ENCODE measurements at regions not wholly inside any gene's neighbourhood (a gene's known extent, or its start where the extent isn't known, plus 50 kb on each side); places are given as distances from the start of the nearest gene placed in this dataset.

DNA sequence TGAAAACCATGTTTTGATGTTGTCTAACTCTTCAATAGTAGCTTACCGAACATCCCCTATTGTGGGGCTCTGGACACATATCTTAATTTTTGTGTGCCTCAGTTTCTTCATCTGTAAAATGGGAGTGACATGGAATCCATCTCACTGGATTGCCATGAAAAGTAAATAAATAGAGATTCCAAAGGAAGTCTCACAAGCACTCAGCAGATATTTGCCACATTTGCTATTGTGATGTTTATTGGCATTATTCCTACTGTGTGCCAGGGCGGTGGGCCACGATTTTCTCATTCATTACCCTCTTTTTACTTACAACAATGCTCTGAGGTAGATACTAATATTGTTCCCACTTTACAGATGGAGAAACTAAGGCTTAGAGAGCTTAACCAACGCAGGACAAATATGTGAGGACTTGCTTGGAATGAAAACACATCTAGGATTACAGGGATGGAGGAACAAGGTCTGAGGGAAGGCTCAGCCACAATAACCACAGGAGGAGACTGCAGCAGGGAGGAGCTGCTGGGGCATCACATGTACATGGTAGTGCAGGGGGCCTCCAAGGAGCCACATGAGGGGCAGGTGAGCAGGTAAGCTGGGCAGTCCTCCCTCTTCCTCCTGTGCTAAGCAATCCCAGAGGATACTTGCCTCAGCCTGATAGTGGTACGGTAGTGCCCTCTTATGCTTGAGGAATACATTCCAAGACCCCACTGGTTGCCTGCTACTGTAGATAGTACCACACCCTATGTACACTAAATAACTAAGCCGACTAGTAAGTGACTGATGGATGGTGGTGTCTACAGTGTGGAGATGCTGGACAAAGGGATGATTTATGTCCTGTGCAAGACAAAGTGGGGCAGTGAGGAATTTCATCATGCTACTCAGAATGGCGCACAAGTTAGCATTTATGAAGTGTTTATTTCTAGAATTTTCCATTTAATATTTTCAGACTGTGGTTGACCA lies 176.9 kb downstream of the FOXA2 start (continued):
- TF ChIP-seq, protein P1, sequence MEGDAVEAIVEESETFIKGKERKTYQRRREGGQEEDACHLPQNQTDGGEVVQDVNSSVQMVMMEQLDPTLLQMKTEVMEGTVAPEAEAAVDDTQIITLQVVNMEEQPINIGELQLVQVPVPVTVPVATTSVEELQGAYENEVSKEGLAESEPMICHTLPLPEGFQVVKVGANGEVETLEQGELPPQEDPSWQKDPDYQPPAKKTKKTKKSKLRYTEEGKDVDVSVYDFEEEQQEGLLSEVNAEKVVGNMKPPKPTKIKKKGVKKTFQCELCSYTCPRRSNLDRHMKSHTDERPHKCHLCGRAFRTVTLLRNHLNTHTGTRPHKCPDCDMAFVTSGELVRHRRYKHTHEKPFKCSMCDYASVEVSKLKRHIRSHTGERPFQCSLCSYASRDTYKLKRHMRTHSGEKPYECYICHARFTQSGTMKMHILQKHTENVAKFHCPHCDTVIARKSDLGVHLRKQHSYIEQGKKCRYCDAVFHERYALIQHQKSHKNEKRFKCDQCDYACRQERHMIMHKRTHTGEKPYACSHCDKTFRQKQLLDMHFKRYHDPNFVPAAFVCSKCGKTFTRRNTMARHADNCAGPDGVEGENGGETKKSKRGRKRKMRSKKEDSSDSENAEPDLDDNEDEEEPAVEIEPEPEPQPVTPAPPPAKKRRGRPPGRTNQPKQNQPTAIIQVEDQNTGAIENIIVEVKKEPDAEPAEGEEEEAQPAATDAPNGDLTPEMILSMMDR (IDR thresholded peaks at IDR 0.05 in 2 of 3, conservative IDR thresholded peaks at IDR 0.05 in 1 of 3; ENCODE audit: insufficient read depth in 2 of 3, low read depth in 1 of 3, low read length in 3 of 3), result peak in 1 of 3 experiments; percentile 10; a peak in 1 of 6 replicates
- TF ChIP-seq ZNF77 (CRISPR knock-in tag; IDR thresholded peaks at IDR 0.05) (no peak), L3MBTL2 (IDR thresholded peaks at IDR 0.05) (no peak), ARID2 (IDR thresholded peaks at IDR 0.05) (no peak), SMAD4 (CRISPR knock-in tag; conservative IDR thresholded peaks at IDR 0.05) (no peak), FOS (IDR thresholded peaks at IDR 0.05; ENCODE audit: extremely low read depth, insufficient read length) (no peak), LCOR (CRISPR knock-in tag; IDR thresholded peaks at IDR 0.05) (no peak), ETV6 (IDR thresholded peaks at IDR 0.05; ENCODE audit: borderline replicate concordance in 1 of 2, low read depth in 2 of 2, low read length in 1 of 2) (no peak), ETV6 (CRISPR knock-in tag; IDR thresholded peaks at IDR 0.05; ENCODE audit: borderline replicate concordance) (no peak), RCOR1 (IDR thresholded peaks at IDR 0.05; ENCODE audit: borderline replicate concordance in 1 of 2, low read depth in 2 of 2, low read length in 2 of 2) (peak in 1 of 2 experiments; percentile 53; a peak in 2 of 4 replicates), DPF2 (IDR thresholded peaks at IDR 0.05) (no peak), RBM25 (IDR thresholded peaks at IDR 0.05; ENCODE audit: low read depth, low read length, severe bottlenecking) (peak; percentile 97), SIN3B (IDR thresholded peaks at IDR 0.05; ENCODE audit: low read depth) (no peak), RFX5 (IDR thresholded peaks at IDR 0.05; ENCODE audit: low read depth, low read length) (no peak), TBP (optimal IDR thresholded peaks at IDR 0.05; ENCODE audit: low read depth, low read length) (no peak), PYGO2 (tag; IDR thresholded peaks at IDR 0.05) (no peak), CREB1 (IDR thresholded peaks at IDR 0.05) (no peak), CREB1 (CRISPR knock-in tag; IDR thresholded peaks at IDR 0.05) (no peak)
- TF ChIP-seq, protein P2, sequence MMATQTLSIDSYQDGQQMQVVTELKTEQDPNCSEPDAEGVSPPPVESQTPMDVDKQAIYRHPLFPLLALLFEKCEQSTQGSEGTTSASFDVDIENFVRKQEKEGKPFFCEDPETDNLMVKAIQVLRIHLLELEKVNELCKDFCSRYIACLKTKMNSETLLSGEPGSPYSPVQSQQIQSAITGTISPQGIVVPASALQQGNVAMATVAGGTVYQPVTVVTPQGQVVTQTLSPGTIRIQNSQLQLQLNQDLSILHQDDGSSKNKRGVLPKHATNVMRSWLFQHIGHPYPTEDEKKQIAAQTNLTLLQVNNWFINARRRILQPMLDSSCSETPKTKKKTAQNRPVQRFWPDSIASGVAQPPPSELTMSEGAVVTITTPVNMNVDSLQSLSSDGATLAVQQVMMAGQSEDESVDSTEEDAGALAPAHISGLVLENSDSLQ (IDR thresholded peaks at IDR 0.05), result peak; percentile 93
- TF ChIP-seq, protein P3, sequence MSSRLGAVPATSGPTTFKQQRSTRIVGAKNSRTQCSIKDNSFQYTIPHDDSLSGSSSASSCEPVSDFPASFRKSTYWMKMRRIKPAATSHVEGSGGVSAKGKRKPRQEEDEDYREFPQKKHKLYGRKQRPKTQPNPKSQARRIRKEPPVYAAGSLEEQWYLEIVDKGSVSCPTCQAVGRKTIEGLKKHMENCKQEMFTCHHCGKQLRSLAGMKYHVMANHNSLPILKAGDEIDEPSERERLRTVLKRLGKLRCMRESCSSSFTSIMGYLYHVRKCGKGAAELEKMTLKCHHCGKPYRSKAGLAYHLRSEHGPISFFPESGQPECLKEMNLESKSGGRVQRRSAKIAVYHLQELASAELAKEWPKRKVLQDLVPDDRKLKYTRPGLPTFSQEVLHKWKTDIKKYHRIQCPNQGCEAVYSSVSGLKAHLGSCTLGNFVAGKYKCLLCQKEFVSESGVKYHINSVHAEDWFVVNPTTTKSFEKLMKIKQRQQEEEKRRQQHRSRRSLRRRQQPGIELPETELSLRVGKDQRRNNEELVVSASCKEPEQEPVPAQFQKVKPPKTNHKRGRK (tag; IDR thresholded peaks at IDR 0.05), result 0 out of 2 replicates have a peak, but pooled peaks have one; percentile 30
- TF ChIP-seq, protein P4, sequence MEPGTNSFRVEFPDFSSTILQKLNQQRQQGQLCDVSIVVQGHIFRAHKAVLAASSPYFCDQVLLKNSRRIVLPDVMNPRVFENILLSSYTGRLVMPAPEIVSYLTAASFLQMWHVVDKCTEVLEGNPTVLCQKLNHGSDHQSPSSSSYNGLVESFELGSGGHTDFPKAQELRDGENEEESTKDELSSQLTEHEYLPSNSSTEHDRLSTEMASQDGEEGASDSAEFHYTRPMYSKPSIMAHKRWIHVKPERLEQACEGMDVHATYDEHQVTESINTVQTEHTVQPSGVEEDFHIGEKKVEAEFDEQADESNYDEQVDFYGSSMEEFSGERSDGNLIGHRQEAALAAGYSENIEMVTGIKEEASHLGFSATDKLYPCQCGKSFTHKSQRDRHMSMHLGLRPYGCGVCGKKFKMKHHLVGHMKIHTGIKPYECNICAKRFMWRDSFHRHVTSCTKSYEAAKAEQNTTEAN (CRISPR knock-in tag; IDR thresholded peaks at IDR 0.05), result no peak
- TF ChIP-seq, protein P5, sequence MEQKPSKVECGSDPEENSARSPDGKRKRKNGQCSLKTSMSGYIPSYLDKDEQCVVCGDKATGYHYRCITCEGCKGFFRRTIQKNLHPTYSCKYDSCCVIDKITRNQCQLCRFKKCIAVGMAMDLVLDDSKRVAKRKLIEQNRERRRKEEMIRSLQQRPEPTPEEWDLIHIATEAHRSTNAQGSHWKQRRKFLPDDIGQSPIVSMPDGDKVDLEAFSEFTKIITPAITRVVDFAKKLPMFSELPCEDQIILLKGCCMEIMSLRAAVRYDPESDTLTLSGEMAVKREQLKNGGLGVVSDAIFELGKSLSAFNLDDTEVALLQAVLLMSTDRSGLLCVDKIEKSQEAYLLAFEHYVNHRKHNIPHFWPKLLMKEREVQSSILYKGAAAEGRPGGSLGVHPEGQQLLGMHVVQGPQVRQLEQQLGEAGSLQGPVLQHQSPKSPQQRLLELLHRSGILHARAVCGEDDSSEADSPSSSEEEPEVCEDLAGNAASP (IDR thresholded peaks at IDR 0.05), result no peak

All from K562 (cell line).